HG02798 (cell line): ENCODE measurements at regions not wholly inside any gene's neighbourhood (a gene's known extent, or its start where the extent isn't known, plus 50 kb on each side); places are given as distances from the start of the nearest gene placed in this dataset.
"Not testable (repeated sequence)": the region's sequence is repeated elsewhere in the genome, so short reads cannot be mapped to it uniquely, and the experiment has no call there.

Experiments
- ATAC-seq: cut with Tn5 transposase; IDR thresholded peaks from one replicate; pipeline ENCODE4 v1.9.1; 2021; ENCODE audit warnings: mild to moderate bottlenecking; ENCODE audit not compliant: unreplicated experiment, poor library complexity

DNA sequence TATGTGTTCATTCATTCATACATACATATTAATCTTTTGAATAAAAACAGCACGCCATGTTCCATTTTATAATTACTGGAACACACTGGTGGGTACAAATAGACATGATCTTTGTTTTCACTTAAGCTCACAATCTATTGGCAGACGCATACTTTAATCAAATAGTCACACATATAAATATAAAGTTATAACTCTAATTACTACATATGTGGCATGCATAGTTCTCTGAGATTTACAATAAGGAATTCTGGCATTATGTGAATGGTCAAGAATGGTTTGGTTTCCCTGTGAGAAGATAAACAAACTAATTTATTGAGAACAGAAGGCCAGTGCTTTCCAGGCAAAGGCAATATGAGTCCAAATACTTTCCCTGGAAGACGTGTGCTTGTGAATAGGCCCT lies 576.2 kb downstream of the CDH8 start:
- ATAC-seq = no peak

GRCh38 chr16:61435346-61435745 lies 600.9 kb downstream of the CDH8 start:
- no peak for ATAC-seq

GRCh38 chr16:61432421-61432820 lies 603.8 kb downstream of the CDH8 start:
- no peak for ATAC-seq

DNA sequence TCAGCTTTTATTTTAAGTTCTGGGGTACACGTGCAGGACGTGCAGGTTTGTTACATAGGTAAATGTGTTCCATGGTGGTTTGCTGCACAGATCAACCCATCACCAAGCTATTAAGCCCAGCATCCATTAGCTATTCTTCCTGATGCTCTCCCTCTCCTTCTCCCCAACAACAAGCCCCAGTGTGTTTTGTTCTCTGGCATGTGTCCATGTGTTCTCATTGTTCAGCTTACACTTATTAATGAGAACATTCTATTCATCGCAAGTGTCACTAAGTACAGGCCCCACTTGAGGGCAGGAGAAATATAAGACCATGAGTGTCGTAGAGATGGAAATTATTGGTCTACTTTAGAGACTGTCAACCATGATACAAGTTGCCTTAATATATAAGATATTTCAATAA lies 615.1 kb downstream of the CDH8 start:
- ATAC-seq = no peak

GRCh38 chr16:61419791-61420190 lies 616.4 kb downstream of the CDH8 start:
- no peak for ATAC-seq

DNA sequence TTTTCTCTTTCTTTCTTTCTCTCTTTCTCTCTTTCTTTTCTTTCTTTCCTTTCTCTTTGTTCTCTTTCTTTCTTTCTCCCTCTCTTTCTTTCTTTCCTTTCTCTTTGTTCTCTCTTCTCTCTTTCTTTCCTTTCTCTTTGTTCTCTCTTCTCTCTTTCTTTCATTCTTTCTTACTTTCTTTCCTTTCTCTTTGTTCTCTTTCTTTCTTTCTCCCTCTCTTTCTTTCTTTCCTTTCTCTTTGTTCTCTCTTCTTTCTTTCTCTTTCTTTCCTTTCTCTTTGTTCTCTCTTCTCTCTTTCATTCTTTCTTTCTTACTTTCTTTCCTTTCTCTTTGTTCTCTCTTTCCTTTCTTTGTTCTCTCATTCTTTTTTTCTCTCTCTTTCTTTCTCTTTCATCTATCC lies 617.4 kb downstream of the CDH8 start:
- ATAC-seq = not testable (repeated sequence)

DNA sequence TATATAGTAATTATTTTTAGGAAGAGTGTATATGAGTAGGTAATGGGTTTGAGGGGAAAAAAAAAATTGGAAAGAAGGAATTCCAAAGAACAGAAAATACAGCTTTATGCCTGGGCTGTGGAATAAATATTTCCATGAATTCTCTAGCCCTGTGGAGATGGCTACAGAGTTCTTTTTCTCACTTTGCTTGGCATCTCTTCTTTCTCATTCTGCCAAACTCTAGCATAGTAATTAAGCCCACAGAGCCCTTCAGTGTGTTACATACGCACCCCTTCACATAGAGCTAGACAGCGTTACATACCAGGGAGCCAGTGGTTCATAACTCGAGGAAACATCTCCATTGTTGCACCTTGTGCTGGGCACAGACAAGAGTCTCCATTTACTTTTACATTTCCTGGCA lies 621.1 kb downstream of the CDH8 start:
- no peak for ATAC-seq

DNA sequence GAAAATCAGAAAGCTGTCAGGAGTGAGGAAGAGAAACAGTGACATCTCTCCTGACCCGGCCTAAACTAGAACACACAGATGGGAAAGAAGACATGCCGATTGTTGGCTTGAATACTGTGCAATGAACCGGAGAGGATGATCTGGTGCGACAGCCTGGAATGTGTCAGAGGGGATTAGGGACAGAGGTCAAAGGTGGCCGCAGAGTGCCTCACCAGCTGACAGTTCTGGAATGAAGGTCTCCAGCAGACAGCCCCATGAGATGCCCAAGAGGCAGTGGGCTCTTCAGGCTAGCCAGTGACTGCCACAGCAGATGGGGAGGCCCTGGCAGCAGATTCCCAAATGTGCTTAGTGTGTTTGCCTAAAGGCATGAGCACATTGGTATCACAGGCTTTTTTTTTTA lies 623.2 kb downstream of the CDH8 start:
- ATAC-seq = no peak

- no peak for ATAC-seq
Observed at GRCh38 chr16:61412562-61412961, 623.7 kb downstream of the CDH8 start.

GRCh38 chr16:61409604-61410003 lies 626.6 kb downstream of the CDH8 start:
- no peak for ATAC-seq

- no peak for ATAC-seq
Observed at GRCh38 chr16:61403386-61403785, 632.9 kb downstream of the CDH8 start.

DNA sequence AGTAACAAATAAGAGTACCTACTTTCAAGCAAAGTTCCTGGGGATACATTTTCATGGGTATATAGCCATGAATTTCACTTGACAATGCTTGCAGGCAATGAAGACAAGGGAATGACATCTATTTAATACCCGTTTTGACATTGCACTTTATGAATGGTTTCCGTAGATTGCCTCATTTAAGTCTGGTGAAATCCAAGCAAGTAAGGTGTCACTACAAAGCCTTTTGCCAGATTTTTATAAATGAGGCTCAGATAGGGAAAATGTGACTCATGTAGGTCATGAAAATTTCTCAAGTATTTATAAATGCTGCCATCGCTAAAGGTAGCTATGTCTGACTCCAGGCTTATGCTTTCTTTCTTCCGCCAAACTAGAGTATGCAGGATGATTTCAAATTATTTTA lies 644.3 kb downstream of the CDH8 start:
- no peak for ATAC-seq

DNA sequence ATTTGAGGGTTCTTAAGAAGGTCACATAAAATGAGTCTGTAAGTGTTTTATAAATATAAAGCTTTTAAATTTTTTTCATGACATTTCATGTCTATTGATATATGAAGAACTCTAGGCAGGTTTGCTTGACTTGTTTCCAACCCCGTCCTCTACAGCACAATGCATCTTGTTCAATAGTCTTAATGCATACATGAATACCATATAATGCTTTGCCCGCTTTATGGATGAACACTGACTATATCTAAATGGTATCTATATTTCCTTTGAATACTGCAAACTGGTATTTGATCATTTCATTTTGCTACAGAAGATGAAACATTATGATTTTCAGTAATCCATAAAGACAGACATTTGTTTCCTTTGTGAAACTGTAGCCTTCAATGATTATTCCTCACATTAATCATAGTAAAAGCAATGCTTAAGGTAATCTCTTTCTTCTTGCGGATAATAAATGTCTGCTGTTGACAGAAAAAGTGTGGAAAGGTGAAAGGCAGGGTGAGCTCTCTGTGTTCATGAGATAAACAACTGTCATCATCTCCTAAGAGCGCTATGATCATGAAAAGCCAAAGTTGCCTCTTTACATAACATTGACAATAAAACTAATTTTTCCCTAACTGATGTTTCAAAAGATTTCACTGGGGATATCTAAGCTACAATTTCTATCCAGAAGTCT lies 645.1 kb downstream of the CDH8 start:
- ATAC-seq = no peak

GRCh38 chr16:61385392-61386071 lies 650.7 kb downstream of the CDH8 start:
- ATAC-seq = no peak

DNA sequence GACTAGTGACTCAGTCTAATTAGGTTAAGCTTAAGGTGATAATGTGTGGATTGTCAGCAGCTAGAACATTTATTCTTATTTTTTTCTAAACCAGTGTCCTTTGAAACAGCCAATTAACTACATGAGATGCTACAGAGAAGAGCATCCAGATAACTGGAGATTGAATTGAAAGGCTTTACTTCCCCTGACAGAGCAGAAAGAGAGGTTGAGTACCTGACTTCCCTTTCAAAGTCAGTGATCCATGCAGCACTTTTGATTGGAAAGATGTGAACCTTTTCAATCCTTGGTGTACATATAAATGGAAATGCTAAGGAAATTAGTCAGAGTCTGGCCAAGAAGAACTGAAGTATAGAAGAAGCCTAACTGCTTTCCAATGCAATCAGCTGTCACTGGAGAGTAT lies 653.8 kb downstream of the CDH8 start:
- ATAC-seq = no peak

- ATAC-seq = no peak
Observed at GRCh38 chr16:61379311-61379710, 656.9 kb downstream of the CDH8 start.

GRCh38 chr16:61374071-61374470 lies 662.2 kb downstream of the CDH8 start:
- no peak for ATAC-seq

- ATAC-seq = no peak
Observed at GRCh38 chr16:61371881-61372280, 664.4 kb downstream of the CDH8 start.

DNA sequence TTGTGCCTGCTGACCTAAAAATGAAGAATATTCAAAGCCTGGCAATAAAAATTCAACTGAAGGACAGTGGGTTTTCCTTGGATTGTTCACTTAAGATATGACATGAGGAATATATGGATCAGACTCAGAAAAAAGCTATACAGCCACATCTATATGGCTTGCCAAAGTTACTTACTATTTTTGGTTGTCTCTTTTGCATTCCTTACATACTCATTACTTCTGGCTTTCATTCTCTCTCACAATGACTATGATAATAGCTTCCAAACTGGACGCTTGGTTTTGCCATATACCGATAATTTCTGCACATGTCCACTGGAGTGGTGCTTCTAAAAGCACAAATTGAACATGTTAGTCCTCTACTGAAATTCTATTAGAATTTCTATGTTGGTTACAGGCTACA lies 664.9 kb downstream of the CDH8 start:
- no peak for ATAC-seq

DNA sequence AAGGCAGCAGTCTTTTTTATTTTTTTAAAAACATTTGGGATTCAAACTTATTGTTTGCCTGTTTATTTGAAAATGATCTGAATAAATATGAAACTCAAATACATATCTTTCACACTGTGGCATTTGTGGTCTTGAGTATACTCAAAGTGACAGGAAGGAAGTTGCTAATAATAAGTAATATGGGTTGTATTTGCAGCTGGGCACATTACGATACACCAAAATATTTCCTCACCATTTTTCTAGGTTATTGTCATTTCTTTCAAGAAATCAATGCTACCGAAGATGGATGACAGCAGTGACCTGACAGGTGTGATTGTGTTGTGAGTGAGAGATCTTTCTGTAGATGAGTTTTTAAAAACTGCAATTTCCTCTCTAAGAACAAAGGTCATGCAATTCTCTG lies 665.7 kb downstream of the CDH8 start:
- no peak for ATAC-seq

GRCh38 chr16:61366006-61366405 lies 670.2 kb downstream of the CDH8 start:
- no peak for ATAC-seq

DNA sequence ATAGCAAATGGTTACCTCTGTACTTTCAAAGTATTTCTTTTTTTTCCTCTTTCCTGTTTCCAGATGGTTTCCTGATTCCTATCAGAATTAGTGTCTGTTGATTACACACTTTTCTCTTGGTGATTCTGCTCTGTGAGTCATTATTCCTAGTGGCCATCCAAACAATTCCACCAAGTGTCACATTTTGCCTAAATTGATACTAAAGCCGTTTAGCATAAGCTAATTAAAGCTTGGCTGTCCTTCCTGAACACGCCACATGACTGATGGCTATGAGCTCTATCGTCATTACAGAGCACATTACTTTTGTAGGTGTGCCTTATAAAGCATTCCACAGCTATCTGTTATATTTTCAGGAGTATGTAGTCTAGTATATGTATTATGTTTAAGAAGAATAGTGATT lies 671.2 kb downstream of the CDH8 start:
- no peak for ATAC-seq
